Activated naive CD4-positive, alpha-beta T cell treated with anti-CD3 and anti-CD28 coated beads, Interleukin-2, amount 50 U/mL, for 72 hours (primary cell): ENCODE measurements at regions not wholly inside any gene's neighbourhood (a gene's known extent, or its start where the extent isn't known, plus 50 kb on each side); places are given as distances from the start of the nearest gene placed in this dataset.

Experiments
- ATAC-seq, 2 donors: fragments of 150-1000 bp; cut with Tn5 transposase; 2 replicates each; pipeline ENCODE4 v1.10.0; 2021; ENCODE audit warnings: mild to moderate bottlenecking in 2 of 2, moderate library complexity in 2 of 2
- DNase-seq, 2 donors: peaks; one replicate each; pipeline ENCODE4 v3.0.0; 2021 to 2022; ENCODE audit warnings: low spot score in 2 of 2
- H3K27ac Mint-ChIP-seq, 2 donors: one replicate each; pipeline ENCODE4 v1.8.0; 2022; ENCODE audit warnings: mild to moderate bottlenecking in 2 of 2, mixed read lengths in 2 of 2
- H3K36me3 Mint-ChIP-seq, 2 donors: one replicate each; pipeline ENCODE4 v1.8.0; 2022; ENCODE audit warnings: mixed read lengths in 2 of 2
- H3K9me3 Mint-ChIP-seq, 2 donors: one replicate each; pipeline ENCODE4 v1.8.0; 2022; ENCODE audit warnings: mixed read lengths in 2 of 2

GRCh38 chr1:244226435-244226834 is 175.4 kb downstream of the ZBTB18 start:
- H3K9me3 Mint-ChIP-seq = no peaks in the 10 kb centered on the region
- ATAC-seq (no peak), DNase-seq (no peak)
- no peaks in the 10 kb centered on the region for H3K36me3 Mint-ChIP-seq
- no peak overlapping the region for H3K27ac Mint-ChIP-seq

GRCh38 chr1:244230470-244230869 is 179.4 kb downstream of the ZBTB18 start:
- no peak overlapping the region for H3K27ac Mint-ChIP-seq
- DNase-seq = no peak
- H3K9me3 Mint-ChIP-seq = no peaks in the 10 kb centered on the region
- H3K36me3 Mint-ChIP-seq = no peaks in the 10 kb centered on the region
- no peak for ATAC-seq

DNA sequence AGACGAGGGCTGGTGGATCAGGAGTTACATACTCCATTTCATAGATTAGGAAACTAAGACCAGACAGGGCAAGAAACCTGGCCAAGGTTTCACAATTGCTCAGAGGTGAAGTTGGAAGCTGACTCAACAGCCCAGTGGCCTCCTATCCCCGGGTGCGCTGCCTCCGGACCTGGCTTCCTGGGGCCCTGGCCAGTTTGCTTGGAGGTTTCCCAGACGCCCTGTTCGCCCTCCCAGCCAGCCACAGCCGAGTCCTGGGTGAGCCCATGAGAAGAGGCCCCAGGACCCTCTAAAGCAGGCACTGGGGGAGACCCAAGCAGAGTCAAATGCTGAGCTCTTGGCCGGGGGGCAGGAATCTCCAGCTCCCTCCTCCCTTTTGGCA is 180.1 kb downstream of the ZBTB18 start:
- Mint-ChIP-seq H3K27ac (no peak overlapping the region), H3K36me3 (no peaks in the 10 kb centered on the region), H3K9me3 (no peaks in the 10 kb centered on the region)
- ATAC-seq (peak; percentile 34 to 70), DNase-seq (no peak)

GRCh38 chr1:244231572-244232315 is 180.7 kb downstream of the ZBTB18 start:
- no peak for DNase-seq
- Mint-ChIP-seq H3K9me3 (no peaks in the 10 kb centered on the region), H3K36me3 (no peaks in the 10 kb centered on the region), H3K27ac (no peak overlapping the region)
- peak in 1 of 2 donors; percentile 36 for ATAC-seq

GRCh38 chr1:244234009-244234643 is 183.0 kb downstream of the ZBTB18 start:
- Mint-ChIP-seq H3K27ac (no peak overlapping the region), H3K36me3 (no peaks in the 10 kb centered on the region), H3K9me3 (no peaks in the 10 kb centered on the region)
- ATAC-seq = no peak
- DNase-seq = no peak

DNA sequence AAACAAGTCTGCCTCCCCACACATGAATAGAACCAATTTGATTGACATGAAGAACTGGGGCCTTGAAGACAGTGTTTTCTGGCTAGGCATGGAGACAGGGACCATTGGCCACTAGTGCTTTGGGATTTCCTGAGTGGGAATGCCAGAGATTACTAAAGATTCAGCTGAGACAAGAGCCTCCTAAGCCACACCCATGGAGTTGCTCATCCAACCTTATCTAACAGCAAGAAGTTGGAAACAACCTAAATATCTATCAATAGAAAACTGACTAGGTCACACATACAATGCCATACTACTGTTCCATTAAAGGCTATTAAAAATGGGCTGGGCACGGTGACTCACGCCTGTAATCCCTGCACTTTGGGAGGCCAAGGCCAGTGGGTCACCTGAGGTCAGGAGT is 184.1 kb downstream of the ZBTB18 start:
- no peak for ATAC-seq
- H3K9me3 Mint-ChIP-seq = no peaks in the 10 kb centered on the region
- H3K36me3 Mint-ChIP-seq = no peaks in the 10 kb centered on the region

DNA sequence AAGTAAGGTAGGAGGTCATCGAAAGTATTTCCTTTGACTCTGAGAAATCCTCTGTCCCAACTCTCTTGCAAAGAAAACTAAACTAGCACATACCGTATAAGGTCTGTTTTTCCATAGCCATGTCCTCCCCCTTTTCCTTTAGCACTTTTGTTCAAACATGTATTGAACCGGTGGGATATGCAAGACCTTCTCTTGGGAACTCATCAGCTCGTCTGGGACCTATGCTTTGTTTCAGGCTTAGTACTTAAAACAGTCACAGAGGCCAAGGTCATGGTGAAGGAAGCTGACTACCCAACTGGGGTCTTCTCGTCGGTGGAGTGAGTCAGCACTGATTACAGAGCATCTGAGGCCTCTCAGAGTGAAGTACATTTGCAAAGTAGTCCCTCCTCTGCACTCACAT is 185.0 kb downstream of the ZBTB18 start:
- DNase-seq (no peak), ATAC-seq (no peak)
- no peaks in the 10 kb centered on the region for H3K9me3 Mint-ChIP-seq
- H3K36me3 Mint-ChIP-seq = no peaks in the 10 kb centered on the region
- H3K27ac Mint-ChIP-seq = peak overlapping the region in 1 of 2 donors; percentile 48

More for the DNA sequence above, 184.1 kb downstream of the ZBTB18 start:
- DNase-seq = no peak
- H3K27ac Mint-ChIP-seq = no peak overlapping the region

- DNase-seq (no peak), ATAC-seq (no peak)
- H3K27ac Mint-ChIP-seq = peak overlapping the region; percentile 38 to 48
- no peaks in the 10 kb centered on the region for H3K36me3 Mint-ChIP-seq
- no peaks in the 10 kb centered on the region for H3K9me3 Mint-ChIP-seq
Observed at GRCh38 chr1:244236721-244237120, 185.6 kb downstream of the ZBTB18 start.

DNA sequence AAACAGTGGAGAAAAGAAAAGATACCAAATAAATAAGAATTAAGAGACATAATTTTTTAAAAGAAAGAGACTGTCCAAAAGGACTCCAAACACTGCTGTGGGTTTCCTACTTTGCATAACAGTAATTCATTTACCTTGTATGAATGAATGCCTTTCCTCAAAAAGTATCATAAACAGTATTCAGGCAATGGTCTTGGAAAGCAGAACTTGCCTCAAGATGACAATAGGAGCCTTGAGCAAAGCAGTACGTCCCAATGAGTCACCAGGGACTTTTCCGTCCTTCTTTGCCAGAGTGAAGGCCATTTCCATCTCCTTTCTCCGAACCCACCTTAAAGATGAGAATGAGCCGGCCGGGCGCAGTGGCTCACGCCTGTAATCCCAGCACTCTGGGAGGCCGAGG is 186.4 kb downstream of the ZBTB18 start:
- no peaks in the 10 kb centered on the region for H3K36me3 Mint-ChIP-seq
- peak overlapping the region in 1 of 2 donors; percentile 56 for H3K27ac Mint-ChIP-seq
- no peak for DNase-seq
- ATAC-seq = no peak
- no peaks in the 10 kb centered on the region for H3K9me3 Mint-ChIP-seq

GRCh38 chr1:244239261-244239770 is 188.2 kb downstream of the ZBTB18 start:
- H3K9me3 Mint-ChIP-seq = no peaks in the 10 kb centered on the region
- peak overlapping the region in 1 of 2 donors; percentile 86 for H3K27ac Mint-ChIP-seq
- ATAC-seq = peak; percentile 22 to 76
- DNase-seq = no peak
- no peaks in the 10 kb centered on the region for H3K36me3 Mint-ChIP-seq

DNA sequence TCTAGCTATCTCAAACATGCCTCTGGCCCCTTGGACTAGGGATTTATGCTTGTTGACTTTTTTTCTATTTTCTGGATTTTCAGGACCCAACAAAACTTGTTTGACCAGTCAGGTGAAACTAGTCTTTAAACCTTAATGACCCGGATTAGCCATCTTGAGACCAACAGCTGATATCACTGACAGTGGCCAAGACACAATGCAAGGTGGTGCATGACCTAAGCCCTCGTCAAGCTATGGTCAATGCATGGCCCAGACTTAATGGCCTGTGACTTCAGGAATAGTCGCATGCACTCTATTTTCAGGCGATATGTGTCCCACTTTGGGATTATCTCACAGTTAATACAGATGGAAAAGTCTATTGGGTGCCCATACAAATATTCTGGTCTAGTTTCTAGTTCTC is 190.4 kb downstream of the ZBTB18 start:
- H3K9me3 Mint-ChIP-seq = no peaks in the 10 kb centered on the region
- ATAC-seq (no peak), DNase-seq (no peak)
- no peaks in the 10 kb centered on the region for H3K36me3 Mint-ChIP-seq
- no peak overlapping the region for H3K27ac Mint-ChIP-seq

DNA sequence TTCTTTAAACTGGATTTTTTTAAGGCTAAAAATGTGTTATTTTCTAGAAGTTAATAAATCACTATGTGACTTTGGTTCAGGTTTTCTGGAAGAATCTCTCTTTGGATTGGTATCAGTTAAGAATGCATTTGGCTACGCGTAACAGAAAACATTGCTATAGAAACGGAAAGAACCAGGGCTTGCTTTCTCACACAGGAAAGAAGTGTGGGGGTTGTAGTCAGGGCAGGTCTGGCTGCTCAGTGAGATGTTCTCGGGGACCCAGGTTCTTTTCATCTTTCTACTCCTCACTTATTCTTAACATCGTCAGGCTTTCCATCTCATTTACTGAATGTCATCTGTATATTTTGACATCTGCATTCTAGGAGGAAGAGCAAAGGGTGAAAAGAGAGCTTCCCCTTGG is 191.4 kb downstream of the ZBTB18 start:
- no peak for DNase-seq
- ATAC-seq = peak; percentile 70 to 83
- Mint-ChIP-seq H3K27ac (peak overlapping the region in 1 of 2 donors; percentile 75), H3K9me3 (no peaks in the 10 kb centered on the region), H3K36me3 (no peaks in the 10 kb centered on the region)

DNA sequence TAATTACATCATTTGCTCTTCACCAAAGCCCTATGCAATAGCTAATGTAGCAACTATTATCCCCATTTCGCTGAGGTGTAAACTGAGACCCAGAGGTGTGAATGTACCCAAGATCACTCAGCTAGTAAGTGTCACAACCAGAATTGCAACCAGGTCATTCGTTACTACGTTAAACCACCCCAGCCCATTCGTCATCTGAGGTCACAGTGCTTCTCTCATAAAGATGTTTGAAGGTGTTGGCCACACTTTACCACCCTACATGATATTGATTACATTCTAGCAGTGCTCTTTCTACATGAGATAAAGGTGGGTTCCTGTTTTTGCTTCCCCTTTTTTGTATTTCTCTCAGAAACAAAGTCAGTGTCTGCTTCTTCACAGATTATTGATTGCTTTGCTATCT is 195.3 kb downstream of the ZBTB18 start:
- no peak for DNase-seq
- Mint-ChIP-seq H3K27ac (no peak overlapping the region), H3K36me3 (no peaks in the 10 kb centered on the region), H3K9me3 (no peaks in the 10 kb centered on the region)
- ATAC-seq = no peak

- Mint-ChIP-seq H3K9me3 (no peaks in the 10 kb centered on the region), H3K27ac (no peak overlapping the region), H3K36me3 (no peaks in the 10 kb centered on the region)
- DNase-seq = no peak
- no peak for ATAC-seq
Observed at GRCh38 chr1:244248426-244248825, 197.3 kb downstream of the ZBTB18 start.

DNA sequence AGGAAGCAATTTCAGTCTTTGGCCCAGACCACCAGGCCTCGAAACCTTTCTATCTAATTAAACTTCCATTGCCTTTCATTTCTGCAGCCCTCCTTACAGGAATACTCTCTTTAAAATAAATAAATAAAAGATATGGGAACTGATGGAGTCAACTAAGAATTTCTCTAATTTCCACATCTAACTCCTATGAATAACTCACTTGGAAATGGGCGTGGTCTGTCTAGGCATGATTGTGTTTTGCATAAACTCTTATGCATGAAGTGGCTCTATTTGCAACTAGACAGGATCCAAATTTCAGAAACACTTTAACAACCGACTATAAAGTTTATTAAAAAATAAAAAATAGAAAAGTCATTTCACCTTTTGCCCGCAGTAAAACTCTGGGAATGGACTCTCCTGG is 199.5 kb downstream of the ADSS2 start:
- ATAC-seq (no peak), DNase-seq (no peak)
- Mint-ChIP-seq H3K36me3 (peaks cover 0 to 5% of the 10 kb centered on the region in 2 donors), H3K9me3 (no peaks in the 10 kb centered on the region), H3K27ac (no peak overlapping the region)

GRCh38 chr1:244254467-244254866 is 197.2 kb downstream of the ADSS2 start:
- no peaks in the 10 kb centered on the region for H3K9me3 Mint-ChIP-seq
- peaks cover 0 to 5% of the 10 kb centered on the region in 2 donors for H3K36me3 Mint-ChIP-seq
- no peak for ATAC-seq
- no peak for DNase-seq
- H3K27ac Mint-ChIP-seq = no peak overlapping the region

GRCh38 chr1:244255426-244255965 is 196.2 kb downstream of the ADSS2 start:
- no peaks in the 10 kb centered on the region for H3K9me3 Mint-ChIP-seq
- ATAC-seq (no peak), DNase-seq (no peak)
- peaks cover 0 to 5% of the 10 kb centered on the region in 2 donors for H3K36me3 Mint-ChIP-seq
- H3K27ac Mint-ChIP-seq = no peak overlapping the region
